ENCODE measurements at regions not wholly inside any gene's neighbourhood (a gene's known extent, or its start where the extent isn't known, plus 50 kb on each side); places are given as distances from the start of the nearest gene placed in this dataset.
"Not testable (repeated sequence)": the region's sequence is repeated elsewhere in the genome, so short reads cannot be mapped to it uniquely, and the experiment has no call there.

DNA sequence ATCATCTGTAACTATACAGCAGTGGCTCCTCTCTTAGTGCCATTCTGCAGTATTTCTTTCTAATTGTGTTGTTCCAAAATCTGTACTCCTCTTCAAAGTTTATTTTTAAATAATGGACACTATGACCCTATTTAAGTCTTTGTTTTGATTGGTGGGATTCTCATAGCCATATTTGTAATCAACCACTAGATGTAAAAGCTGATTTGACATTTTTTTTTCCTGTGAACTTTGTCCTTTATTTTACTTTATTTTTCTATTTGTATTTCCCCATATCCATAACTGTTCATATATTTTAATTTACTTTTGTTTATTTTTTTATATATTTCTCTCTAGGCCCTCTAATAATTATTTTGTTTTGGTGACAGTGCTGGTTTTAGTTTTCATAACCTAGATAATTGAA, 544.4 kb downstream of the KCNJ2 start:
- ChIA-PET CTCF (no interaction called here), POLR2A (no interaction called here)
- H3K36me3 Mint-ChIP-seq (ENCODE audit: low read depth): no peaks in the 10 kb centered on the region
- H3K27me3 Mint-ChIP-seq: no peaks in the 10 kb centered on the region
- TF ChIP-seq, protein P1, sequence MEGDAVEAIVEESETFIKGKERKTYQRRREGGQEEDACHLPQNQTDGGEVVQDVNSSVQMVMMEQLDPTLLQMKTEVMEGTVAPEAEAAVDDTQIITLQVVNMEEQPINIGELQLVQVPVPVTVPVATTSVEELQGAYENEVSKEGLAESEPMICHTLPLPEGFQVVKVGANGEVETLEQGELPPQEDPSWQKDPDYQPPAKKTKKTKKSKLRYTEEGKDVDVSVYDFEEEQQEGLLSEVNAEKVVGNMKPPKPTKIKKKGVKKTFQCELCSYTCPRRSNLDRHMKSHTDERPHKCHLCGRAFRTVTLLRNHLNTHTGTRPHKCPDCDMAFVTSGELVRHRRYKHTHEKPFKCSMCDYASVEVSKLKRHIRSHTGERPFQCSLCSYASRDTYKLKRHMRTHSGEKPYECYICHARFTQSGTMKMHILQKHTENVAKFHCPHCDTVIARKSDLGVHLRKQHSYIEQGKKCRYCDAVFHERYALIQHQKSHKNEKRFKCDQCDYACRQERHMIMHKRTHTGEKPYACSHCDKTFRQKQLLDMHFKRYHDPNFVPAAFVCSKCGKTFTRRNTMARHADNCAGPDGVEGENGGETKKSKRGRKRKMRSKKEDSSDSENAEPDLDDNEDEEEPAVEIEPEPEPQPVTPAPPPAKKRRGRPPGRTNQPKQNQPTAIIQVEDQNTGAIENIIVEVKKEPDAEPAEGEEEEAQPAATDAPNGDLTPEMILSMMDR (IDR thresholded peaks at IDR 0.05): no peak
- H3K4me1 Mint-ChIP-seq (ENCODE audit: low read depth): no peaks in the 10 kb centered on the region
- DNase-seq (no peak), ATAC-seq (no peak)
- H3K9me3 Mint-ChIP-seq: no peaks in the 10 kb centered on the region
- intact Hi-C loops (cut with micrococcal nuclease): no loop called here
- H3K4me3 Mint-ChIP-seq: no peak overlapping the region
- H3K27ac Mint-ChIP-seq: no peak overlapping the region

GRCh38 chr17:70716551-70716950, 547.2 kb downstream of the KCNJ2 start:
- CTCF ChIA-PET: no interaction called here
- no peak overlapping the region for H3K4me3 Mint-ChIP-seq
- ATAC-seq (no peak), DNase-seq (no peak)
- no peak overlapping the region for H3K27ac Mint-ChIP-seq
- H3K9me3 Mint-ChIP-seq: peaks cover 4% of the 10 kb centered on the region
- no peaks in the 10 kb centered on the region for H3K36me3 Mint-ChIP-seq (ENCODE audit: low read depth)
- no peaks in the 10 kb centered on the region for H3K4me1 Mint-ChIP-seq (ENCODE audit: low read depth)
- POLR2A ChIA-PET: interaction anchor here (1.3 kb wide), 1 partner anchor 12 kb away, joined by 3 read pairs; no protein-coding TSS in a partner anchor
- TF ChIP-seq, protein P1 (IDR thresholded peaks at IDR 0.05): no peak
- no peaks in the 10 kb centered on the region for H3K27me3 Mint-ChIP-seq
- intact Hi-C loops (cut with micrococcal nuclease): no loop called here

GRCh38 chr17:70717042-70717441, 547.7 kb downstream of the KCNJ2 start:
- no peak overlapping the region for H3K4me3 Mint-ChIP-seq
- POLR2A ChIA-PET: no interaction called here
- intact Hi-C loops (cut with micrococcal nuclease): no loop called here
- ATAC-seq (no peak), DNase-seq (no peak)
- H3K27ac Mint-ChIP-seq: no peak overlapping the region
- CTCF ChIA-PET: no interaction called here
- H3K36me3 Mint-ChIP-seq (ENCODE audit: low read depth): no peaks in the 10 kb centered on the region
- H3K9me3 Mint-ChIP-seq: peaks cover 4% of the 10 kb centered on the region
- TF ChIP-seq, protein P1 (IDR thresholded peaks at IDR 0.05): no peak
- no peaks in the 10 kb centered on the region for H3K4me1 Mint-ChIP-seq (ENCODE audit: low read depth)
- no peaks in the 10 kb centered on the region for H3K27me3 Mint-ChIP-seq

- H3K27ac Mint-ChIP-seq: no peak overlapping the region
- H3K36me3 Mint-ChIP-seq (ENCODE audit: low read depth): no peaks in the 10 kb centered on the region
- ChIA-PET POLR2A (no interaction called here), CTCF (no interaction called here)
- H3K4me3 Mint-ChIP-seq: no peak overlapping the region
- no peak for DNase-seq
- intact Hi-C loops (cut with micrococcal nuclease): no loop called here
- TF ChIP-seq, protein P1 (IDR thresholded peaks at IDR 0.05): no peak
- H3K4me1 Mint-ChIP-seq (ENCODE audit: low read depth): no peaks in the 10 kb centered on the region
- no peak for ATAC-seq
- H3K27me3 Mint-ChIP-seq: peaks cover 2% of the 10 kb centered on the region
- no peaks in the 10 kb centered on the region for H3K9me3 Mint-ChIP-seq
Measured at GRCh38 chr17:70736375-70736957, 567.1 kb downstream of the KCNJ2 start.

DNA sequence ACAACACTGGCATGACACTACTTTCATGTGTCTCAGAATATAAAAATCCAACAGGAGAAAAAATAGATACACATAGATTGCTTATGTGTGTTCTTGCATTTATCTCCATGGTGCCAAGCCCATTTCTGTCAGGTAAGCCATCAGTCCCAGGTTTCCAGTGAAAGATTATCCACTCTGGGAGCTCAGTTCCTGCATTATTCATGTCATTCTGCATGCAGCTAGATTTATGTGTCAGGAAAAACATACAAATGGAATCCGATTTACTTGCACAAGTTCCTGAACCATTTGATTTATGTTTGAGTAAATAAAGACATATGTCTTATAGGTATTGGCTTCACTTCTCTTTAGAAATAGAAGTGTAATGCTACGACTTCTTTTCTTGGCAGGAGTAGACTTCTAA, 569.7 kb downstream of the KCNJ2 start:
- TF ChIP-seq, protein P1 (IDR thresholded peaks at IDR 0.05): no peak
- no peak for ATAC-seq
- H3K36me3 Mint-ChIP-seq (ENCODE audit: low read depth): no peaks in the 10 kb centered on the region

GRCh38 chr17:70746574-70746973, 577.2 kb downstream of the KCNJ2 start:
- H3K9me3 Mint-ChIP-seq; DNase-seq; H3K4me3 Mint-ChIP-seq; intact Hi-C loops (cut with micrococcal nuclease); CTCF ChIA-PET; H3K27ac Mint-ChIP-seq; POLR2A ChIA-PET; H3K36me3 Mint-ChIP-seq (ENCODE audit: low read depth); ATAC-seq; H3K27me3 Mint-ChIP-seq; H3K4me1 Mint-ChIP-seq (ENCODE audit: low read depth): not testable (repeated sequence)

More for the DNA sequence above, 569.7 kb downstream of the KCNJ2 start:
- CTCF ChIA-PET: no interaction called here
- H3K9me3 Mint-ChIP-seq: no peaks in the 10 kb centered on the region
- intact Hi-C loops (cut with micrococcal nuclease): no loop called here
- H3K27me3 Mint-ChIP-seq: peaks cover 2% of the 10 kb centered on the region
- H3K27ac Mint-ChIP-seq: no peak overlapping the region
- no peaks in the 10 kb centered on the region for H3K4me1 Mint-ChIP-seq (ENCODE audit: low read depth)
- no peak for DNase-seq
- POLR2A ChIA-PET: no interaction called here
- no peak overlapping the region for H3K4me3 Mint-ChIP-seq

All from activated CD8-positive, alpha-beta T cell treated with anti-CD3 and anti-CD28 coated beads for 36 hours (primary cell).